GM12864 (cell line): ENCODE measurements at regions not wholly inside any gene's neighbourhood (a gene's known extent, or its start where the extent isn't known, plus 50 kb on each side); places are given as distances from the start of the nearest gene placed in this dataset.

Experiments
- DNase-seq: peaks from one replicate; pipeline ENCODE4 v3.0.0-alpha.2; 2011; ENCODE audit warnings: low read depth
- H3K4me3 ChIP-seq: 2 replicates; pipeline ENCODE4 v1.5.1; 2011; ENCODE audit warnings: mild to moderate bottlenecking, low read depth, low read length, control low read depth
- CTCF ChIP-seq: IDR thresholded peaks from 2 replicates; pipeline ENCODE4 v1.5.1; 2011; ENCODE audit warnings: low read depth, mild to moderate bottlenecking, moderate library complexity, low read length, control low read depth, inconsistent platforms; ENCODE audit errors: missing control alignments

- H3K4me3 ChIP-seq = no peak overlapping the region
- no peak for DNase-seq
- no peak for TF ChIP-seq CTCF
Measured at GRCh38 chr7:49273897-49274296, 349.6 kb downstream of the CDC14C start.

- TF ChIP-seq CTCF = no peak
- no peak for DNase-seq
- H3K4me3 ChIP-seq = no peak overlapping the region
Measured at GRCh38 chr7:49279891-49280290, 355.5 kb downstream of the CDC14C start.

GRCh38 chr7:49287653-49288052, 363.3 kb downstream of the CDC14C start:
- TF ChIP-seq CTCF = no peak
- no peak overlapping the region for H3K4me3 ChIP-seq
- no peak for DNase-seq

- TF ChIP-seq CTCF = no peak
- H3K4me3 ChIP-seq = no peak overlapping the region
- no peak for DNase-seq
Measured at GRCh38 chr7:49294611-49295010, 370.3 kb downstream of the CDC14C start.

- H3K4me3 ChIP-seq = no peak overlapping the region
- no peak for TF ChIP-seq CTCF
- no peak for DNase-seq
Measured at GRCh38 chr7:49295146-49295545, 370.8 kb downstream of the CDC14C start.

- no peak overlapping the region for H3K4me3 ChIP-seq
- no peak for TF ChIP-seq CTCF
- no peak for DNase-seq
Measured at GRCh38 chr7:49297958-49298357, 373.6 kb downstream of the CDC14C start.

GRCh38 chr7:49308787-49309186, 384.4 kb downstream of the CDC14C start:
- no peak for DNase-seq
- no peak for TF ChIP-seq CTCF
- no peak overlapping the region for H3K4me3 ChIP-seq
